Ishikawa (cell line): ENCODE measurements at regions not wholly inside any gene's neighbourhood (a gene's known extent, or its start where the extent isn't known, plus 50 kb on each side); places are given as distances from the start of the nearest gene placed in this dataset.

Source experiments
- MAX ChIP-seq: IDR thresholded peaks from 2 replicates; pipeline ENCODE4 v1.6.1; 2012
- RAD21 ChIP-seq: IDR thresholded peaks from 2 replicates; pipeline ENCODE4 v1.6.1; 2012; ENCODE audit warnings: low read depth
- TF ChIP-seq, protein P1 (sequence below): IDR thresholded peaks from 2 replicates; pipeline ENCODE4 v1.6.1; 2012; ENCODE audit warnings: low read depth, mild to moderate bottlenecking

DNA sequence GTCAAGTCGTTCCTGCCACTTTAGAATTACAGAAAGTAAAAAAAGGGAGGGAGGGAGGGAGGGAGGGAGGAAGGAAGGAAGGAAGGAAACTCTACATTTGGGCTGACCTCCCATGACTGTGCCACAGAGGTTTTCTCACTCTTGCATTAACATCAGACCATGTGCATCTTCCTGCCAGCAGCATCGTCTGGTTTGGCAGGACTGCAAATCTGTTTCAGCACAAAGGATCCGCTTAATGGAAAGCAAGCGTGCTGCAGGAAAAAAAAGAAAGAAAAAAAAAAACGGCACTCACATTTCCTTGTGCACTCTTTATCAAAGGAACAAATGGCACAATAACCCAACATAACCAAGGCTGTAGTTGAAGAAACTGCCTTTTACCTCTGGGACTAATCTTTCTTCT is 148.8 kb upstream of the HES1 start:
- TF ChIP-seq MAX (no peak), RAD21 (no peak)
- TF ChIP-seq, protein P1, sequence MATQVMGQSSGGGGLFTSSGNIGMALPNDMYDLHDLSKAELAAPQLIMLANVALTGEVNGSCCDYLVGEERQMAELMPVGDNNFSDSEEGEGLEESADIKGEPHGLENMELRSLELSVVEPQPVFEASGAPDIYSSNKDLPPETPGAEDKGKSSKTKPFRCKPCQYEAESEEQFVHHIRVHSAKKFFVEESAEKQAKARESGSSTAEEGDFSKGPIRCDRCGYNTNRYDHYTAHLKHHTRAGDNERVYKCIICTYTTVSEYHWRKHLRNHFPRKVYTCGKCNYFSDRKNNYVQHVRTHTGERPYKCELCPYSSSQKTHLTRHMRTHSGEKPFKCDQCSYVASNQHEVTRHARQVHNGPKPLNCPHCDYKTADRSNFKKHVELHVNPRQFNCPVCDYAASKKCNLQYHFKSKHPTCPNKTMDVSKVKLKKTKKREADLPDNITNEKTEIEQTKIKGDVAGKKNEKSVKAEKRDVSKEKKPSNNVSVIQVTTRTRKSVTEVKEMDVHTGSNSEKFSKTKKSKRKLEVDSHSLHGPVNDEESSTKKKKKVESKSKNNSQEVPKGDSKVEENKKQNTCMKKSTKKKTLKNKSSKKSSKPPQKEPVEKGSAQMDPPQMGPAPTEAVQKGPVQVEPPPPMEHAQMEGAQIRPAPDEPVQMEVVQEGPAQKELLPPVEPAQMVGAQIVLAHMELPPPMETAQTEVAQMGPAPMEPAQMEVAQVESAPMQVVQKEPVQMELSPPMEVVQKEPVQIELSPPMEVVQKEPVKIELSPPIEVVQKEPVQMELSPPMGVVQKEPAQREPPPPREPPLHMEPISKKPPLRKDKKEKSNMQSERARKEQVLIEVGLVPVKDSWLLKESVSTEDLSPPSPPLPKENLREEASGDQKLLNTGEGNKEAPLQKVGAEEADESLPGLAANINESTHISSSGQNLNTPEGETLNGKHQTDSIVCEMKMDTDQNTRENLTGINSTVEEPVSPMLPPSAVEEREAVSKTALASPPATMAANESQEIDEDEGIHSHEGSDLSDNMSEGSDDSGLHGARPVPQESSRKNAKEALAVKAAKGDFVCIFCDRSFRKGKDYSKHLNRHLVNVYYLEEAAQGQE: no peak
